ENCODE measurements at regions not wholly inside any gene's neighbourhood (a gene's known extent, or its start where the extent isn't known, plus 50 kb on each side); places are given as distances from the start of the nearest gene placed in this dataset.

GRCh38 chr7:54112567-54112966 lies 429.6 kb upstream of the VSTM2A start:
- Histone ChIP-seq H3K27me3 (replicated peaks; ENCODE audit: insufficient read depth, low read length) (no peaks in the 10 kb centered on the region), H2AFZ (ENCODE audit: low read length) (no peak overlapping the region), H4K20me1 (ENCODE audit: insufficient read depth, low read length) (no peaks in the 10 kb centered on the region), H3K27ac (ENCODE audit: low read length) (no peak overlapping the region), H3K4me2 (ENCODE audit: low read depth, low read length) (no peak overlapping the region), H3K9me2 (replicated peaks; ENCODE audit: insufficient read depth, low read length) (no peaks in the 10 kb centered on the region), H3K36me3 (replicated peaks; ENCODE audit: insufficient read depth, low read length) (no peaks in the 10 kb centered on the region), H3F3A (ENCODE audit: insufficient read depth, low read length) (no peaks in the 10 kb centered on the region), H3K79me2 (ENCODE audit: low read length) (no peaks in the 10 kb centered on the region), H3K4me1 (ENCODE audit: low read length) (no peaks in the 10 kb centered on the region), H3K9ac (ENCODE audit: low read length) (no peak overlapping the region), H3K9me3 (replicated peaks; ENCODE audit: insufficient read depth, low read length) (no peaks in the 10 kb centered on the region), H3K4me3 (ENCODE audit: low read length) (no peak overlapping the region)
- DNase-seq: no peak
- TF ChIP-seq EZH2 (optimal IDR thresholded peaks at IDR 0.05; ENCODE audit: low read depth, low read length): no peak
- TF ChIP-seq, protein P1, sequence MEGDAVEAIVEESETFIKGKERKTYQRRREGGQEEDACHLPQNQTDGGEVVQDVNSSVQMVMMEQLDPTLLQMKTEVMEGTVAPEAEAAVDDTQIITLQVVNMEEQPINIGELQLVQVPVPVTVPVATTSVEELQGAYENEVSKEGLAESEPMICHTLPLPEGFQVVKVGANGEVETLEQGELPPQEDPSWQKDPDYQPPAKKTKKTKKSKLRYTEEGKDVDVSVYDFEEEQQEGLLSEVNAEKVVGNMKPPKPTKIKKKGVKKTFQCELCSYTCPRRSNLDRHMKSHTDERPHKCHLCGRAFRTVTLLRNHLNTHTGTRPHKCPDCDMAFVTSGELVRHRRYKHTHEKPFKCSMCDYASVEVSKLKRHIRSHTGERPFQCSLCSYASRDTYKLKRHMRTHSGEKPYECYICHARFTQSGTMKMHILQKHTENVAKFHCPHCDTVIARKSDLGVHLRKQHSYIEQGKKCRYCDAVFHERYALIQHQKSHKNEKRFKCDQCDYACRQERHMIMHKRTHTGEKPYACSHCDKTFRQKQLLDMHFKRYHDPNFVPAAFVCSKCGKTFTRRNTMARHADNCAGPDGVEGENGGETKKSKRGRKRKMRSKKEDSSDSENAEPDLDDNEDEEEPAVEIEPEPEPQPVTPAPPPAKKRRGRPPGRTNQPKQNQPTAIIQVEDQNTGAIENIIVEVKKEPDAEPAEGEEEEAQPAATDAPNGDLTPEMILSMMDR (IDR thresholded peaks at IDR 0.05; ENCODE audit: low read length): no peak

DNA sequence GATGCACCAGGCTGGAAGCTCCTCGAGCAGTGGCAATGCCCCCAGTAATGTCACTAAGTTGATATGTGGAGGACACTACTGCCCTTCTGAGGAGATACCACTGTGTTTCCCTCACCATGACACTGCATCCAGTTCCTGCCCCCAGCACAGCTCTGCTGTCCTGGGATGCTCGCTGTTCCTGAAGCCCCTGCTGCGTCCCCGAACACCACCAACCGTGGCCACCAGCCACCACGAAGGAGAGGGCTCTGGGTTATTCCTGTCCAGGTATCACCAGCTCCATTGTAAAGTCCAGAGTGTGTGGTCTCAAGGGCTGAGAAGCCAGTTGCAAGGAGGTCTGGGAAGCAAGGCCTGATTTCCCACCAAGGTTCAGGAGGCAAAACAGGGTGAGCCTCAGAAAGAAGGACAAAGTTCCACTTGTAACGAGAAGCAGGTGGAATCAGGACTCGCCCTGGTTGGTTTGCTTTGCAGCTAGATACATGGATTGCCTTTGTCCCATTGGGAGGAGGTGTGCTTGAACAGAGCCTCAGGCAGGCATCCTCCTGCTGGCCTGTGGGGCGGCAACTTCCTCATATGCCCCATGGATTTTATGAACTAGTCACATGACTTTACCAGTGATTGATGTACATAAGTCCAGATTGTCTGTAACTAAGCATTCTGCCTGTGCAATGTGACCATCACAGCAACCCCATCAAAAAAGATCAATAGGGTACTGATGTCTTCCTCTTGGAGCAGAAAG lies 427.0 kb upstream of the VSTM2A start:
- no peaks in the 10 kb centered on the region for H3K9me2 ChIP-seq (replicated peaks; ENCODE audit: insufficient read depth, low read length)
- no peak for DNase-seq
- no peaks in the 10 kb centered on the region for H3K27me3 ChIP-seq (replicated peaks; ENCODE audit: insufficient read depth, low read length)
- no peaks in the 10 kb centered on the region for H3F3A ChIP-seq (ENCODE audit: insufficient read depth, low read length)
- H3K27ac ChIP-seq (ENCODE audit: low read length): no peak overlapping the region
- H3K9me3 ChIP-seq (replicated peaks; ENCODE audit: insufficient read depth, low read length): no peaks in the 10 kb centered on the region
- H3K4me3 ChIP-seq (ENCODE audit: low read length): no peak overlapping the region
- H3K9ac ChIP-seq (ENCODE audit: low read length): no peak overlapping the region
- no peak overlapping the region for H2AFZ ChIP-seq (ENCODE audit: low read length)
- H3K79me2 ChIP-seq (ENCODE audit: low read length): no peaks in the 10 kb centered on the region
- no peaks in the 10 kb centered on the region for H4K20me1 ChIP-seq (ENCODE audit: insufficient read depth, low read length)
- TF ChIP-seq EZH2phosphoT487 (IDR thresholded peaks at IDR 0.05; ENCODE audit: low read length) (no peak), EZH2 (optimal IDR thresholded peaks at IDR 0.05; ENCODE audit: low read depth, low read length) (no peak)
- TF ChIP-seq, protein P1 (IDR thresholded peaks at IDR 0.05; ENCODE audit: low read length): no peak
- H3K4me1 ChIP-seq (ENCODE audit: low read length): no peaks in the 10 kb centered on the region
- H3K36me3 ChIP-seq (replicated peaks; ENCODE audit: insufficient read depth, low read length): no peaks in the 10 kb centered on the region
- H3K4me2 ChIP-seq (ENCODE audit: low read depth, low read length): no peak overlapping the region

DNA sequence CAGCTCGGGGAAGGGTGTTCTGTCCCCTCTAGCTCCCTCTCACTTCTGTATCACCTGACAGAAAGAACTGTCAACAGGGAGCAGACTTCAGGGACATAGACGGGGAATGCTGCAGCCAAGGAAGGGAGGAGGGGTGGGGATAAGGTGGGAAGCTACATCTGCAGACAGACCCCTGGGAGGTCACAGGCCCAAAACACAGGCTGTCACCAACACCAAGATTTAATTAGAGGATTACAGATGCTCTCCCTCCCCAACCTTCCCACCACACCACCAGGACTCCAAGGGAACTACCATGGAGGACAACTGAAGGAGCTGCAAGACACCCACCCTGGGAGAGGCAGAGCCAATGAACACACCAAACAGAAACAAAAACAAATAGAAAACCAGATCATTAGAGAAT lies 425.2 kb upstream of the VSTM2A start:
- no peak overlapping the region for H3K27ac ChIP-seq (ENCODE audit: low read length)
- no peak overlapping the region for H2AFZ ChIP-seq (ENCODE audit: low read length)
- no peaks in the 10 kb centered on the region for H4K20me1 ChIP-seq (ENCODE audit: insufficient read depth, low read length)
- no peaks in the 10 kb centered on the region for H3K27me3 ChIP-seq (replicated peaks; ENCODE audit: insufficient read depth, low read length)
- H3K36me3 ChIP-seq (replicated peaks; ENCODE audit: insufficient read depth, low read length): no peaks in the 10 kb centered on the region
- no peak overlapping the region for H3K9ac ChIP-seq (ENCODE audit: low read length)
- H3K4me1 ChIP-seq (ENCODE audit: low read length): no peaks in the 10 kb centered on the region
- no peak for DNase-seq
- no peaks in the 10 kb centered on the region for H3K9me3 ChIP-seq (replicated peaks; ENCODE audit: insufficient read depth, low read length)
- no peak overlapping the region for H3K4me2 ChIP-seq (ENCODE audit: low read depth, low read length)
- H3K79me2 ChIP-seq (ENCODE audit: low read length): no peaks in the 10 kb centered on the region
- TF ChIP-seq EZH2phosphoT487 (IDR thresholded peaks at IDR 0.05; ENCODE audit: low read length) (no peak), EZH2 (optimal IDR thresholded peaks at IDR 0.05; ENCODE audit: low read depth, low read length) (no peak)
- TF ChIP-seq, protein P1 (IDR thresholded peaks at IDR 0.05; ENCODE audit: low read length): no peak
- H3K4me3 ChIP-seq (ENCODE audit: low read length): no peak overlapping the region
- no peaks in the 10 kb centered on the region for H3F3A ChIP-seq (ENCODE audit: insufficient read depth, low read length)
- no peaks in the 10 kb centered on the region for H3K9me2 ChIP-seq (replicated peaks; ENCODE audit: insufficient read depth, low read length)

Measured in MM.1S (cell line).